ENCODE measurements at regions not wholly inside any gene's neighbourhood (a gene's known extent, or its start where the extent isn't known, plus 50 kb on each side); places are given as distances from the start of the nearest gene placed in this dataset.

DNA sequence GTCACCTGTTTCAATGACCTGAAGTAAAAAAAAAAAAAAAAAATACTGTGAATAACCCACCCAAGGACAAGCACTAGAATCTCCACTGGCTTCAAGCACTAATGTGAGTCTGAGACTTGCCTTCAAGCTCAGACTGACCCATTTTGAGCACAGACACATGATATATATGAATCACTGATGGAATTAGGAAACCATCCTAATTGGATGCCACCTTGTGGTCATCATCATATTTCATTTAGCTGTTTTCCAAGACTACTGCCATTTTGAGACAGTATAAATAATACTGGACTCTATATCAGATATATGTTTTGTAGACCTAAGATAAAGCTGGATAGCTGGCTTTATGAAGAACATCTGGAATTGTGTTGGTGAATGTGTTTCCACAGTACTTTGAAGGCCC is 1232.0 kb downstream of the KCNT2 start:
- no peak for DNase-seq

DNA sequence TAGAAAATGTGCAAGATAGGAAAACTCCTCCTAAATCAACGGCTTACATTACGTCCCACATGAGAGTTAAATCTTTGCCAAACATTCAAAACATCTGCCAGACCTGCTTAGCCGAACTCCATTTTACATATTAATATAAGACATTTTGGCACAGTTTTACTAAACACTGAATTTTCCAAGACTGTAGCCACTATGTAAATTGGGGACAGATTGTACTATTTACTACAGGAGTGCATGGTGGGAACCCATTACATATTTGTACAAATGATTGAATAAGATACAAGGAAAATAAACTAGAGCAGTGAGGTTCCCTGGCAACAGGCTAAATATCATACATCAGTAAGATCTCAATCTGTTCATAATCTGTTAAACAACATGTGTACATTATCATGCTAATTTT is 1234.4 kb downstream of the KCNT2 start:
- no peak for DNase-seq

- DNase-seq: no peak
Observed at GRCh38 chr1:195345149-195345548, 1263.1 kb downstream of the KCNT2 start.

GRCh38 chr1:195337646-195338045 is 1270.6 kb downstream of the KCNT2 start:
- no peak for DNase-seq

- no peak for DNase-seq
Observed at GRCh38 chr1:195336812-195337211, 1271.4 kb downstream of the KCNT2 start.

DNA sequence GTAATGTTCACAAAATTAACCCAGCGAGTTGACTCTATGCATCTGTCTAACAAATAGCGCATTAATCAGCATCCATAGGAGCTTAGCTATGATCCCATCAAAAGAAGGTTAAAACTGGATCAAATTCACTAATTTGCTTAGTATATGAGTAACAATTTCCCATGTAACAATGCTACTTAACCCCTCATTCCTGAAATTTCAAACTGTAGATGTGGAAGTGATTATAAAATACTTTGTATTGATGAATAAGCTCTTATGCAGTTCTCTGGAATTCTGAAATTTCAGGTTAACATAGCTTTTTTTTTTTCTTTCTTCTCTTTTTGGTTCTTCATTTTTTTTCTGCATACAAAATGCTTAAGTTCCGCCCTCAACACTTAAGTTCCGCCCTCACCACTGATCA is 1272.7 kb downstream of the KCNT2 start:
- no peak for DNase-seq

DNA sequence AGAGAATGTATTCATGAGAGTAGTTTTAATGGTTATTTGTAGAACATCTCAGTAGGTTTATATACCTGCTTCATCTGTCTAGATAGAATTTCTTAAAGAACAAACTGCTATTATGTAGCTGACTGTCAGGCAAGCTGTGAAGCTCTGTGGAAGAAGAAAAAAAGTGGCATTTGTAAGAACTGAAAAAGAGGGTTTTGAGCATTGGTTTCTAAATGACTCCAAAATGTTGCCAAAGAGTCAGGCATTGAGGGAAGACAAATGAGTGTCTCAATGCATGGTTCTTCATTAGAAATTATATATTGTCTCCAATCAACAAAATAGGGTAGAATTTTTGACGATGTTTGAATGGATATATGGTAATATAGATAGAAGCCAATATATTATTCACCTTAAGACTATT is 1276.1 kb downstream of the KCNT2 start:
- DNase-seq: no peak

DNA sequence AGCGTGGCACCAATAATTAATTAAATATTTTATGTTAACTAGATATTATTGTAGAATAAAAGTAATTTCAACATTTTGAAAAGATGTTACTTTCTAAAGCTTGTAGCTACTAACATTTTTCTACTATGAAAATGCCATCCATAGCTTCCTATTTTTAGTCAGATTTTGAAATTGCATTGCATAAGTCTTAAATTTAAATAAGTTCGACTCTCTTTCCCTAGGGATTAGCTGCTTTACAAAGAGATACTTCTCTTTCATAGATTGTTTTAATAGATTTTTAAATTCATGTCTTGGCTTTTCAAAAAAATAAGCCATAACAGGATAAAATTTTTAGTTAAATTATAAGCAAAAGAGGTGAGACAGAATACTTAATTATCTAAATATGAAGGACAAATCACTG is 1279.6 kb downstream of the KCNT2 start:
- no peak for DNase-seq

GRCh38 chr1:195328102-195328501 is 1280.1 kb downstream of the KCNT2 start:
- DNase-seq: no peak

- DNase-seq: no peak
Observed at GRCh38 chr1:195327361-195327760, 1280.9 kb downstream of the KCNT2 start.

- no peak for DNase-seq
Observed at GRCh38 chr1:195326325-195326724, 1281.9 kb downstream of the KCNT2 start.

DNA sequence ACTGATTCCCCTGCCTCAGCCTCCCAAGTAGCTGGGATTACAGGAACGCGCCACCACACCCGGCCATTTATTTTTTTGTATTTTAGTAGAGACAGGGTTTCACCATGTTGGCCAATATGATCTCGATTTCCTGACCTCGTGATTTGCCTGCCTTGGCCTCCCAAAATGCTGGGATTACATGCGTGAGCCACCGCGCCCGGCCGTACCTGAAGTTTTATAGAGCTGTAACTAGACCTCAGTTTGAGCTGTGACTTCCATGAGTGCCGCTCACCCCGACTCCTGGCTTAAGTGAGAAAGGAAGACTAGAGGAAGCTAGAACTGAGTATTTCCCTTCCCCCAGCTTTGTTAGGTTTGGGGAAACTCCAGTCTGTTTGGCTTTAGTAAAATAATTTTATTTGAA is 1283.1 kb downstream of the KCNT2 start:
- no peak for DNase-seq

GRCh38 chr1:195306281-195306680 is 1302.0 kb downstream of the KCNT2 start:
- DNase-seq: no peak

DNA sequence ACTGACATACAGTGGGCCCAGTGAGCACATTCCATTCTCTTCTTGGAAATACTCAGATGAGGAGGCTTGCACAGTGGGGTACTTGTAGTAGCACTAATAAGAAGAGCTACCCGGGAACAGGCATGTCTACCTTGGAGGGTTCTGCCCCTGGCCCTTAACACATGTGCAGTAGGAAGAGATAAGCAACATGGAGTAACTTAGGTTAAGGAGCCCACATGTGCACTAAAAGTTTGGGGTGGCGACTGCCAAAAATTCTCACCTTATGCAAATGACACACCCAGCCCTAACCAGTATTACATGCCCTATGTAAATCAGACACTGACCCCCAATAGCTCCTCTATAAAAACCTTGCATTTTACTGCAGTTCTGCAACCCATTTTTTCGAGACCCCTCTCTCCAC is 1313.3 kb downstream of the KCNT2 start:
- no peak for DNase-seq

DNA sequence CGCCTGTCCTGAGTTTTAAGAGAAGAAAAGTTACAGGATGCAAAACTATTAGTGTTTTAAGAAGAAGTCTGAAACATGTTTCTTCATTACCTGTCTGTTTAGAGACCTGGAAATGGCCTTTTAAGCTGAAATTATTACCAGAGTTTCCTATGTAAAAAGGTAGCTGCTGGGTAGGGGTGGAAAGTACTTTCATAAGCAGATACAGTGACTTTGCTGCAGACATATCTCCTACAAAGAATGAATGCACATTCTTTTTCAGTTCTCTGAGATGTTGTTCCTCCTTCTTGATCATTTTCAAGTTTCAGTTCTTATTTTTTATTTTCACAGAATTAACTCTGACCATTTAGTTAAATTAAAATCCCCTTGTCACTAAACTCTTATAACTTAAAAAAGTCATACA is 1329.6 kb downstream of the KCNT2 start:
- no peak for DNase-seq

DNA sequence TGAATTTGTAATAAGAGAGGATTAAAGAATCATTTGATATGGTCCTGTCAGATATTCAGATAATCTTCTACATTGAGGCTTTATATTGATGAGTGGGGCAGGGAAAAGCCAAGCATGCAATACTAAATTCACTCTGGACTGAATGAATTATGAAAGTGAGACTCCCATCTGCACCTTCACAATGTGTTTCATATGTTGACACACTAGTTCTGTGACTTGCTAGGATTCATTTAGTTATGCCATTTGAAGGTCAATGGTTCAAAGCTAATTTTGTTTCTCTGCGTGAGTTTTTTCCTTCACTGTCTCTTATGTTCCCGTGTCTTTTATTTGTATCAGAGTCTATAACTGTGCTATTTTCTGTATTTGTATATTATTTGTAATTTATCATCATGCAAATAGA is 1332.5 kb downstream of the KCNT2 start:
- DNase-seq: no peak

DNA sequence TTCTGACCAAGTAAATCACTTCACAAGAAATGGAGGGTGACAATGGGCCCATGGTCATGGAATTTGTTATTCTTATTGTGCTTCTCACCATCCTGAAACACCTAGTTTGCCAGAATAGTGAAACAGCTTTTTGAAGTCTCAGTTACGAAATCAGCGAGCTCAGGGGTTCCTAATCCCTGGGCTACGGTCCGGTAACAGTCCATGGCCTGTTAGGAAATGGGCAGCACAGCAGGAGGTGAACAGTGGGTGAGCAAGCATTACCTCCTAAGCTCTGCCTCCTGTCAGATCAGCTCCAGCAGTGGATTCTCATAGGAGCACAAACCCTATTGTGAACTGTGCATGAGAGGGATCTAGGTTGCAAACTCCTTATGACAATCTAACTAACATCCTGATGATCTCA is 1356.3 kb downstream of the KCNT2 start:
- DNase-seq: no peak

DNA sequence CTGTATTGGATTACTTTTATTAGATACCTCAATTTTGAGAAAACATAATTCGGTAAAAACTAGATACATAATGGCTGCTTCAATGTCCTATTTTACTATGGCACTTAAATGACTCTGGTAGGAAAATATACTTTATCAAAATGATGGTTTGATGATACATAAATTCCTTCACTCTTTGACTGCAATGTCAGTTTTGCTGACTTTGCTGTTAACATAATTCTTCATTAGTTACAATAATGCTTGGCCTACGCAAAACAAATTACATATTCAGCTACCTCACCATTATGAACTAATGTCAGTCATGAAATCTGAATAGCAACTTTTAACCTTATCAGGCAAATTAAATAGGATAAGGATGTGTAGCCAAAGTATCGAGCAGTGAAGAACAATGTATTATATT is 1364.7 kb downstream of the KCNT2 start:
- DNase-seq: no peak

DNA sequence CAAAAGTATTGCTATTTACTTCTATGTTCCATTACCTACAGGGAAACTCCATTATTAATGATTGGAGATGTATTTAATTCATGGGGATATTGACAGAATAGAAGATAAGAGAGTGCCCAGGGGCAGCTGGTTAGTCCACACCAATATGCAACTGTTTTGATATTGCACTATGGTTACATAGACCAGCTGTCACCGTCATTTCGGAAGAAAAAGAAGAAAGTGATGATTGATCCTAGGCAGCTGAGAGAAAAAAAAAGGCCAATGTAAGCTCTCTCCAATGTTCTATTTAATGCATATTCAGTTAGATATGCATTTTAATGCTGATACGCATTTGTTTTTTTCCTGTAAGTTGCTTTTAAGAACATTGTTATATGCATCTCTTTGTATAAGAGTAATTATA is 1367.2 kb downstream of the KCNT2 start:
- DNase-seq: no peak

GRCh38 chr1:195238313-195238712 is 1369.9 kb downstream of the KCNT2 start:
- DNase-seq: no peak

DNA sequence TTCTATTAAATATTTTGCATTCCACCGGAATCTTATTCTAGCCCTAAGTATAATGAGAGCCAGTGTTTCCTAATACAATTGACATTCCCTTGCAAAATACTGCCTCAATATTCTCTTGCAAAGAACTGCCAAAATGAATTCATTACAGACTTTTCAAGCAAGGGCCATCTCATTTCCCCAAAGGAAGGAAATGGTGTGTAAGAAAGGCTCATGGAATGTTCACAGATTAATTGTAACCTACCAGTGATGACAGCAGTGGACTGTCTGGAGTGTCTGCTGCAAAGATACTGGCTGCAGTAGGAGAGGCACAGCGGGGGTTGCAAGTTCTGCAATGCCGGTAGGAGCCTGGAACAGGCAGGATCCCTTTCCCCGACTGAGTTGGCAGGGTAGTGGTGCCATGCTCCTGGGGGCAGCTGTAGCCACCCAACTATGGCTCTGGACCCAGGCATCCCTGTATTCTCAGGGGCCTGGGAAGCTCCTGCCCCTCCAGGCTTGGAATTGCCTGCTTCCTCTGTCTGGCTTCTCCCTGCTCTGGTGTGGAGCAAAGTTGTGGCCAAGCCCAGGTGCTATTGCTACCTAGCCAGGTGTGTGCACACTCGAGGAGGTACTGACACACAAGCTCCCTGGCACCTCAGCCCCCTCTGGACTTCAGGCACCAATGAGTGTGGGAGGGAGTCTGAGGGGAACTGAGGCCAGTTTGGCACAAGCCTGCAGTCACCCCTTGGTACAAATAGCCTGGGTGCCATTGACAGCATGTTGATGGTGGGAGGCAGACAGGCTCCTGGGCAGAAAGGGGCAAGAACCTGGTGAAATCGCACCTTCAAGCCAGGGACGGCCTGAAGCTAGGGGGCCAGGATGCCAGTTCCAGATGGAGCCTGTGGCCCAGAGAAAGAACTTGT is 1371.0 kb downstream of the KCNT2 start:
- no peak for DNase-seq

GRCh38 chr1:195218428-195219212 is 1389.6 kb downstream of the KCNT2 start:
- no peak for DNase-seq

DNA sequence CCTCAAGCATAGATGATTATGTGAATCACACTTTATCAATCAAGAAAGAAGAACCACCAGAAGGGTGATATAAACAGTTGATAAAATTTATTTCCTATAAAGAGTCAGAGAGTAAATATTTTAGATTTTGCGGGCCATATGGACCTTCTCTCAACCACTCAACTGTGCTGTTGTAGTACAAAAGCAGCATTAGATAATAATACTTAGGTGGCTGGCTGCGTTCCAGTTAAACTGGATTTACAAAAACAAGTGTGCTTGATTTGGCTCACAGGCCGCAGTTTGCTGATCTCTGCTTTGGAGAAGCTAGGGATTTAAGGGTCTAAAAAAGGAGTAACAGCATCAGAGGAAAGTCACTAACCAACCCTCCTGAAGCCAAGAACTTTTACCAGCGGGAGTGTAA is 1406.0 kb downstream of the KCNT2 start:
- DNase-seq: no peak

DNA sequence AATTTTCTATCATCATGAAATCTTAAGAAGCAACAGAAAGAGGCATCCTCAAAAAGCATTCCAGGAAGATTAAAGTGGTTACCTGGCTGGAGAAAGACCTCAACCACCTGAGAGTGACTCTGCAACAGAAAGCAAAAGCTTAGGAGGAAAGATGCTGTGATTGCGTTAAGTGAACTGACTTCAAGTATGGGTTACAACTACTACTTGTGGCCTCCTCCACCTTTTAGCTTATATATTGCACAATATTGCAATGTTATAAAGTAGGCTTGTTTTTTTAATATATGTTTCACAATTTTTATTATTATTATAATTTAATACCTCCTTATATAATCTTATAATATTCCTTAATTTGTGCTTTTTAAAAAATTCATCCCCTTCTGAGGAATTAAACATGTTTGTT is 1407.5 kb downstream of the KCNT2 start:
- DNase-seq: no peak

Measured in left kidney (tissue), 1 donor.